HG03558 (cell line): ENCODE measurements at regions not wholly inside any gene's neighbourhood (a gene's known extent, or its start where the extent isn't known, plus 50 kb on each side); places are given as distances from the start of the nearest gene placed in this dataset.

Source experiments
- ATAC-seq: cut with Tn5 transposase; IDR thresholded peaks from one replicate; pipeline ENCODE4 v1.9.1; 2021; ENCODE audit warnings: moderate number of reproducible peaks; ENCODE audit not compliant: unreplicated experiment; ENCODE audit errors: extremely low read depth

DNA sequence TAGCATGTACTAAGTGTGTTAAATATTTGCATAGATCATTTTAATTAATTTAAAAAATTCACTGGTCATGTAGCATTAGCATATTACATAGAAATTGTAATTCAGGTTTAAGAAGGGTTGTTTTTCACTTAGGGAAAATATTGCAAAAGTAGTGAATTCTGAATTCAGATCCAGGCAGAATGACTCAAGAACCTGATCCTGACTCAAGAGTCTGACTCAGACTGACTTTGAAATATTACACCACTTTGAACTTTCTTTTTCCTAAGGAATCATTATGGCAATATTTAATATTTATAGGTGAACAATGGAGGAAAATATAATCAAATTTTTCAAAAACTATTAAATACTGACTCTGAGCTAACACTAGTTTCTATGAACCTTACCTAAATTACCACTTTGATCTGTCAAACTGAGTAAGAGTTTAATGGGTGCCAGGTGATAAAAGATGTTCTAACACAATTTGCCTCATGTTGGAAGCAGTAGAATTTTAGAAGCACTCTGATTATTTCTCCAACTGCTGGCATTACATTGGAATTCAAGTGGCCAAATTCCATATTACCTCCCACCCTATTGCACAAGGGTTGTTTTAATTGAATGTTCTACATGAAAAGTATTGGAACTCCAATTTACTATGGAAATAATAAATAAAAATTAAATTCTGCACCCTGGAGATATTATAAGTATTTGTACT is 261.6 kb downstream of the SLITRK1 start:
- ATAC-seq: no peak

DNA sequence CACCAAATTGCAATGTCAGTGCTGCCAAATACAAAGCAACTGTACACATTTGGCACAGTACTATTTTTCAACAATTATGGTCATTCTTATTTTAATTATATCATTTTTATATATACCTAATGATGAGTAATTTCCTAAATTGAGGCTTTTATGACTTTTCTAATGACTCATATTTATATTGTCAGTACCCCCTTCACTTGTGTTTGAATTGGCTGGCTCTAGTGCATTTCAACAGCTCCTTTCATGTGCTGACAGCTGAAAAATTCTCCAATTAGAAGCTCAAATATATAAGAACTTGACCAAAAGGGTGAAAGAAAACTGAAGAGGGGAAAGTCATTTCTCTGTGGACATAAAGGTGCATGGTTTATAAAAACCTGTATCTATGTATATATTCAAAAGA is 263.3 kb downstream of the SLITRK1 start:
- ATAC-seq: no peak

DNA sequence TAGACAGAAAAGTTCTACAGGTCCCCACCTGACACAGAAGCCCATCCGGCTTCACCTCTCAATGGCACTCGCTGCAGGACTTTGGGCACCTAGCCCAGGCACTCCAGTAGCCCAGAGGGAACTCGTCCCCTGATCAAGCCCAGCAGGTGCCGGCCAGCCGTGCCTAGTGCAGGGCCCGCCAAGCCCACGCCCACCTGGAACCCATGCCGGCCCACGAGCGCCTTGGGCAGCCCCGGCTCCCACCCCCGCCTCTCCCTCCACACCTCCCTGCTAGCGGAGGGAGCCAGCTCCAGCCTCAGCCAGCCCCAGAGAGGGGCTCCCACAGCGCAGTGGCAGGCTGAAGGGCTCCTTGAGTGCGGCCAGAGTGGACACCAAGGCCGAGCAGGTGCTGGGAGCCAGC is 268.8 kb downstream of the SLITRK1 start:
- ATAC-seq: no peak

DNA sequence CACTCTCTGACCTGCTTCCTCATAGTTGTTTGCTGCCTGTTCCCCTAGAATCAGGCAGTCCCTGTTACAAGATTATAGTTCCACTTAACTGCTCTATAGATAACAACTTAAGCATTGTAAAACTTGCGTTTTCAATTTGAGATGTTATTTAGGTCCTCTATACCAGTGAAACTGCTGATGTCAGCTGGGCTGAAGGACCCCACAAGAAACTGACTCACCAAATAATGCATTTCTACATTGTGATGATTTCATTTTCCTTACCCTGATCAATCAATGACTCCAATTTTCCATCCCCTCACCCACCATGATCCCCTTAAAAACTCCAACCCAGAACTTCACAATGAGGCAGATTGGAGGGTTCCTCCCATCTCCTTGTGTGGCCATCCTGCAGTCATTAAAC is 280.7 kb downstream of the SLITRK1 start:
- no peak for ATAC-seq

DNA sequence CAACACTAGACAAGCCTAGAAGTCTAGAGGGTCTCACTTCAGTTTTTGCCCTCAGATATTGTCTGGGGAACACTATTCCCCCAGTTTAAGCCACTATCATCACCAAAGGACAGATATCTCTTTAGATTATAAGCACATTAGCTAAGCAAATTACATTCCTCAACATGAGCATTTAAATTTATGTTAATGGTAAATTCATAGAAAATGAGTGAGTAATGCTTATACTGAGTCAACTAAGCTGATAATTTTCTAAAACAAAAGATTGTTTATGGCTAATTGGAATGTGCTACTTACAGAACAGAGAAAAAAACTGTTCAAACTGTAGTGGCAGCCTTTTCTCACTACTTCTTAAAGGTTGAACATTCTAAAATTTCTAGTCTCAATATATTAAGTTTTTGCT is 290.2 kb downstream of the SLITRK1 start:
- no peak for ATAC-seq

DNA sequence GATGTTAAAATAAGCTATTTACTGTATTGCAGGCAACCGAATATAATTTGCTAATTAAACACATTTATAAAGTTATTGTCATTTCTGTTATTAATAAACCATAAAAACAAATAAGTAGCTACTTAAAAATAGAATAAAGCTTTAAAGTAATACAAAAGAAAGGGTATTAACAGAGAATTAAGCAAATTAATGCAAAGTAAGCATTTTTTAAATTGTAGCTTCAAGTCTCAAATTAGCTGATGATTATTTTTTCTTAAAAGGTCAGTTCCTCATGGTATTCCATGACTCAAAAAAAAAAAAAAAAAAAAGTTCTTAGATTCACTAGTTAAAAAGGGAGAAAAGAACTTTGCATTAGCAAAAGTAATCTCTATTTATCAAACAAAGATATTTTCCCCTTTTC is 292.5 kb downstream of the SLITRK1 start:
- no peak for ATAC-seq

DNA sequence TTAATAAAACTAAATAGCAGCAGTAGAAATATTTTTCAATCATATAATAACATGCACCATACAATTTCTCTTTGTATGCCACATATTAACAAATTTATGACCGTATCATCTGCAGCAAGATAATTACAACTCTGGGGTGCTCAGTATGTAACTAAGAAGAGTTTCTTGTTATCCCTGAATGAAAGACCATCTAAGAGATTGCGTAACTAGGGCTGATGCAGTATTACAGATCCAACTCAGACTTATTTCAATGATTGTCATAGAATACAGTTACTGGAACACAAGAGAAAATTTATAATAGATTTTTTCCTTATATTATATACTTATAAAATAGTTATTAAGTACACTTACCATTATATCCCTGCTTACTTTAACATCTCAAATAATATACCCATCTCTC is 305.1 kb downstream of the SLITRK1 start:
- no peak for ATAC-seq

DNA sequence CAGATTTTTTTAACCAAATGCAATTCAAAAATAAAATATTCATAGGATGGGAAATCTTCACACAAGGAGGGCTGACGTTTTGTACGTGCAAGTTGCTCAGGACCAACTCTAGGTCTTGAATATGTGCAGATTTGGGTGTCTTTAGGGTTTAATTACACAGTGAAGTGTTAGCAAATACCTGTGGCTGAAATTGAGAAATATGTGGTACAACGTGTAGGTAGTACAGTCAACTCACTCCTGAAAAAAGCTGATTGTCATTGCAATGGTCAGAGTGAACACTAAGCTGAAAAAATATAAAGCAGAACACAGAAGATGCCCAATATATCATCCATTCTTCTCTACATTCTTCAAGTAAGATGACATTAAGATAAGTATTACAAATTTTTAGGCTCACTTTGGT is 314.3 kb downstream of the SLITRK1 start:
- ATAC-seq: no peak

DNA sequence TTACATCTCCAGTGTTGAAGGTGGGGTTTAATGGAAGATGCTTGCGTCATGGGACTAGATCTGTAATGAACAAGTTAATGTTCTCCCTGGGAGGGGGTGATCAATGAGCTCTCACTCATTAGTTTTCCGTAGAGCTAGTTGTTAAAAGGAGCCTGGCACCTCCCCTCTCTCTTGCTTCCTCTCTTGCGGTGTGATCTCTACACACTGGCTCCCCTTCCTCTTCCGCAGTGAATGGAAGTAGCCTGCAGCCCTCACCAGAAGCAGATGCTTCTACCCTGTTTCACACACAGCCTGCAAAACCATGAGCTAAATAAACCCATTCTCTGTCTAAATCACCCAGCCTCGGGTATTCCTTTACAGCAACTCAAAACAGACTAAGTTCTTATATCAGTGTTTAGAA is 318.8 kb downstream of the SLITRK1 start:
- no peak for ATAC-seq

DNA sequence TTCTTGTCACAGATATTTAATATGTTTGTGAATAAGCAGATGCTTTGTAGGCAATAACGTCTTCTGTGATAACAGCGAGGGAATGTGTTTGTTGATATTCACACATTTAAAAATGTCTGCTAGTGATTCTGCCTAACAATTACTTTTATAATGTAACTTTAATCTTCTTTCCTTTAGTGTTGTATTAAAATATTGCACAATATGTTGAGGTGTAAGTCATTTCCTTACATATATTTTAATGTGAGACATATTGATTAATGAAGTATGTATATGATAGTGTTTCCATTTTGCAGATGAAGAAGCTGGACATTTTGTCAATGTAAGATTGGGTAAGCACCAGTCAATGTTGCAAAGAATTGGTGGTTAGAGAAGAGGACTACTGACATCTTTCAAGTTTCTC is 324.4 kb downstream of the SLITRK1 start:
- ATAC-seq: no peak

DNA sequence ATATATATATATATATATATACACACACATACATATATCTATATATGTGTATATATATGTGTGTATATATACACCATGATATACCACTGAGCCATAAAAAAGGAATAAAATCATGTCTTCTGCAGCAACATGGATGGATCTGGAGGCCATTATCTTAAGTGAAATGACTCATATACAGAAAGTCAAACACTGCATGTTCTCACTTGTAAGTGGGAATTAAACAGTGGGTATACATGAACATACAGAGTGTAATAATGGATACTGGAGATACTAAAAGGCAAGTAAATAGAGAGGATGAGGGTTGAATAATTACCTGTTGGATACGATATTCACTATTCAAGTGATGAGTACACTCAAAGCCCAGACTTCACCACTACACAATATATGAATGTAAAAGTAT is 332.6 kb downstream of the SLITRK1 start:
- ATAC-seq: no peak

DNA sequence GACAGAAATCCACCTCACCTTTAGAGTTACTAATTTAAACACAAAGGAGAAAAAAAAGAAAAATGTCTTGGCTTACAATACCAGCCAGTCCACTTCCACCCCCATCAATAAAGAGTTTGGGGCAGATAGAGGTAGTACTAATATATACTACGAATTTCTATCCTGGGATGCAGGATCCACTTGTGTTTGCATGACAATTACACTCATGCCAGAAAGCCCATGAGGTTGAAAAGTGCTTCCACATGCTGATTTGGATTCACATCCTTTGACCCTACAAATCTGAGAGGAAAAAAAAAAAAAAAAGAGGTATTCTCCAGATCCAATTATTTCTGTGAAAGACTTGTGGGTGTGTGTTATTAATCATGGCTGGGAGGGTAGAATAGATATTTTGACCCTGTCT is 335.2 kb downstream of the SLITRK1 start:
- ATAC-seq: no peak

DNA sequence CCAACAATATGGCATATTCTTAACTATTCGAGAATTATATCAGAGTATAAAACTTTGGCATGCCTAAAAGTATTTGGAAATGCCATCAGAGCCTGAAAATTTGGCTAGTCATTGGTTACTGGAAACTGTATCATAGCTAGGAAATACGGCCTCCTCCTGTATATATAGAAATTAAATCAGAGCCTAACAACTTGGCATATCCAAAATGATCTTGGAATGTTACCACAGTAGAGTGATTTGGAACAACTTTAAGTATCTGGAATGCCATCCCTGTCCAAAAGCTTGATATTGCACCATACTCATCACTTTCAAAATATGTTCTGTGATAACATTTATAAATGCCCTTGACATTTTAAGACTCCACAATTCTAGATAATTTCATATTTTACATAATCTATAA is 335.8 kb downstream of the SLITRK1 start:
- ATAC-seq: no peak

DNA sequence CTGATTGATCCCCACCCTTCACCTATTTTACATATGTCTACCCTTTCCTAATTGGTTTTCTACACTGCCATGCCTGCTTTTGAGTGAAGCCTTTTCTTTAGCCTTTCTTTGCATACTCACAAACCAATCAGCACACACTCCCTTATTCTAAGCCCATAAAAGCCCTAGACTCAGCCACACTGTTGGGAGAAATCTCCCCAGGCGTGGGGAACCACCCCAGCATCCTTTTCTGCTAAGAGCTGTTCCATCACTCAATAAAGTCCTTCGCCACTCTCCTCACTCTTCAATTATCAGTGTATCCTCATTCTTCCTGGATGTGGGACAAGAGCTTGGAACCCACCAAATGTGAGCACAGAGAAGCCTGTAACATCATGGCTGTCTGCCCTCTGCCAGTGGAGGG is 343.6 kb downstream of the SLITRK1 start:
- ATAC-seq: no peak

DNA sequence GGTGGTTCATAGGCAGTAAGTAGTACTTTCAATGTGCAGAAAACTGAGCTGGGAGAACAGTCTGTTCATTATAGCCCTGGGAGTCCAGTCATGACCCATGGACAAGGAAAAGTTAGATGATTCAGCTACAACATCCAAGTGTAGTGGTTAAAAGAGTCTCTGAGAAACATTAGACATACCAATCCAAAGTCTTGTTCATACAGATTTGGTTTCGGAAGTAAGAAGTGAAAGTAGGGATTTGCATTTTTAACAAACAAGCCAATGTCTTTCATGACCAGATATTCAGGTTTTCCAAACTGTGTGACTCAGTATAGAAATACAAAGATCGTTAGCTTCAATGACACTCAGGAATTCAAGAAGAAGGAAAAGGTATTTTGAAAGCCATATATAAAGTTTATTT is 345.3 kb downstream of the SLITRK1 start:
- ATAC-seq: no peak

DNA sequence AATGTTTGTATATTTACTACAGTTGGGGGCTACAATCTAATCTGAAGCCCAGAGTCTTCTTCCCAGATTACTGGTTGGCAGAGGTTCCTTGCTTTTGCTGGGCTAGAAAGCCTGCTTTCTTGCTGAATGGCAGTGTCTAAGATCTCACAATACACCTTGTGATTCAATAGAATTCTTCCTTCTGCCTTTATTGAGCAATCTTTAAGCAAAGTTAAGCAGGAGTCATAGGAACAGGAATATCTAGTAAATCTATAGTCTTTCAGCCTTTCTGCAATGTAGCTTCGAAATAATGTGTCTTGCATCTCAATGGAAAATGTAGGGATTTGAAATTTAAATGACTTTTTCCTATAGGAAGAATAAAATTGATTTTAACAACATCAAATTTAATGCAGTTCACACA is 346.1 kb downstream of the SLITRK1 start:
- ATAC-seq: no peak

DNA sequence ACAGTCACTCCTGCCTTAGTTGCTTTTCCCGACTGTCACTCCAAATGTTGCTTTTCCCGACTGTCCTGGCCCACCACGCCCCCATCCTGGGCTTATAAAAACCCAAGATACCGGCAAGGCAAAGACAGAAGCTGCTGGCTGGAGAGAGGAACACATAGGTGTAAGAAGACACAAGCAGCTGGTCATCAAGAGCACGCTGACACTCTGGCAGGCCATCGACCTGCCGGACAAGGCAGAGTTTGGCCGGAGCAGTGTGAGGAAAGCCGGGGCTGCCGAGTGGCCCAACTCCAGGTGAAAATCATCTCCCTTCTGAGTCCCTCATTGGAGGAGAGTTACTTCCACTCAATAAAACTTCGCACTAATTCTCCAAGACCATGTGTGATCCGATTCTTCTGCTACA is 349.5 kb downstream of the SLITRK1 start:
- no peak for ATAC-seq

DNA sequence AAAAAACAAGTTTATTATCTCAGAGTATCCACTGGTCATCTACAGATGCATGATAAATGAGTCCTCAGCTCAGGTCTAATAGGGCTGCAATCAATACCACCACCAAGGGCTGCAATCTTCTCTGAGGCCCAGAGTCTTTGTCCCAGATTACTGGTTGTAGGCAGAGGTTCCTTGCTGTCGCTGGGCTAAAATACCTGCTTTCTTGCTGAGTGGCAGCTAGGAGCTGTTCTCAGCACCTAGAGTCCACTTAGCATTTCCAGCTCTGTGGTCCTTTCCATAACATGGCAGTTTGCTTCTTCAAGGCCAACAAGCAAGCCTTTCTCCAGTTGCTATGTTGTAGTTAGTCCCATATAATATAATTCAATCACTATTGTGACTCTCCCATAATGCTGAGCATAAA is 351.3 kb downstream of the SLITRK1 start:
- no peak for ATAC-seq

DNA sequence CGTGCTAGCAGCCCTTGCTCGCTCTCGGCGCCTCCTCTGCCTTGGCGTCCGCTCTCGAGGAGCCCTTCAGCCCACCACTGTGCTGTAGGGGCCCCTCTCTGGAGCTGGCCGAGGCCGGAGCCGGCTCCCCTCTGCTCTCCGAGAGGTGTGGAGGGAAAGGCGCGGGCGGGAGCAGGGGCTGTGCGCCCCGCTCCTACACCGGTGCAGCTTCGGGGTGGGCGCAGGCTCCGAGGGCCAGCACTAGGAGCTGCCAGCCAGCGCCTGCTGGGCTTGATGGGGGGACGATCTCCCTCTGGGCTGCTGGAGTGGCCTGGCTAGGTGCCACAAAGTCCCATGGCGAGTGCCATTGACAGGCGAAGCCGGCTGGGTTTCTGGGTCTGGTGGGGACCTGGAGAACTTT is 365.5 kb downstream of the SLITRK1 start:
- ATAC-seq: no peak

DNA sequence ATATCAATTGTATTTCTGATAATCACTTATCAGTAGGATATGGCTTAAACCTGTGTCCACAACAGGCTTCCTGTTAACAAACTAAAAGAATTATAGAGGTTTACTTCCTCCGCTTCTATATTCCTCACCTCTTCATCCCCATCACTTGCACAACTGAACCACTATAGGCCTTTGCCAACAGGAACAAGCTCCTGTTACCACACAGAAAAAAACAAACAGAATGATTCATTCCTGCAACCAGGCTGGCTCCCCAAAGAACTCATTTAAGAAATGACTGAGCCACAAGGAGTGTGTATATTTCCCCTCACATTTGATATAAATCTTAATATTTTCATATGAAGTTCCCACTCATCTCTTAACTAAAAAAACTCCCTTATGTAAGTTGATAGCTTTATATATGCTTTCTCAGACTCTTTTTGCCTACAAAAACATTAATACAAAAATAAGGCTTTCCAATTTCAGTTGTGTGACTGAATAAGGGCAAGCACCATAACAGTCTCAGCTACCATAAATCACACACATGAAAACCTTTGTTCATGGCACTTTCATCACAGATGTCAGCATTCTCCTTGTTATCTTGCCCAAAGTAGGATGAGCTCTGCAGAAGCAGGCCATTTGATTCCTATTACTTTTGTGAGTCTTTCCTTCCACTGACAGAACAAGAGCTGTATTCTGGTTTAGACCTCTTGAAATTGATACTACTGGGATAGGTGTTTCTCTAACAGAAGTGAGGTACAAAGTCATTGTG is 366.8 kb downstream of the SLITRK1 start:
- ATAC-seq: no peak

DNA sequence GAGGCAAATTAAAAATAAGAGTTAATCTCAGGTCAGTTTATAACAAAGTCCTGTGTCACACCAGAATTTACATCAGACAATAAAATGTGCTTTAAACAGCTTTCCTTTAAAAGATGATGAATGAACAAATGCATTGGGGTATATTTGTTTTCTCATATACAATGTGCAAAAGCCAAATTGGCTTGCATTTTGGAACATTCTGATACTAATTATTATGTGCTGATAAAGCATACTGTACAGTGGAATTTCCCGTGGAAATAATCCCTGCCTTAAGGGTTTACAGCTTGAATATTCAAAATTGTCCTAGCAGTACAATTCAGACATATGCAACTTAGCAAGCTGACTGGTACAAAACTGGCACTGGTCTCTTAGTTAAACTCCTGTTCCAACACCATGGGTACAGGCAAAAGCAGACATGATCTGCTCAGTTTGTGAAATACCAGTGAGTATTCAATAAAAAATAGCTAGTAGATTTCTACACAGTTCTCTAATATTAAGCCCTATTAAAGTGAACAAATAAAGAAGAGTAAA is 373.4 kb downstream of the SLITRK1 start:
- no peak for ATAC-seq

DNA sequence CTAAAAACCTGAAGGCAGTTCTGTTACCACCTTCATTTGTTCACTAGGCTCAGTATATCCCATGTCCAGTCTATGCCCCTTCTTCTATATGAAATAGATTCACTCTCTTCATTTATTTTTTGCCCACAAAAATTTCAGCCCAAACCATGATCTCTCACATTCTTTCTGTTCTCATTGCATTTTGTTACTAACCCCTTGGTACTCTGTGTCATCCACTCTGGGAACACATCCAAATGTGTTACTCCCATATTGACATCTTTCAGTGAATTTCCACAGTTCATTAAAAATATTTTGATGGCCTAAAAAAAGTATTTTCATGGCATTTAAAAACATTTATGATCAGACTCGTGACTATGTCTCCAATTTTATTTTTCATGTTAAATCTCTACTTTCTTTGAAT is 378.9 kb downstream of the SLITRK1 start:
- no peak for ATAC-seq
